ENCODE measurements at regions not wholly inside any gene's neighbourhood (a gene's known extent, or its start where the extent isn't known, plus 50 kb on each side); places are given as distances from the start of the nearest gene placed in this dataset.

DNA sequence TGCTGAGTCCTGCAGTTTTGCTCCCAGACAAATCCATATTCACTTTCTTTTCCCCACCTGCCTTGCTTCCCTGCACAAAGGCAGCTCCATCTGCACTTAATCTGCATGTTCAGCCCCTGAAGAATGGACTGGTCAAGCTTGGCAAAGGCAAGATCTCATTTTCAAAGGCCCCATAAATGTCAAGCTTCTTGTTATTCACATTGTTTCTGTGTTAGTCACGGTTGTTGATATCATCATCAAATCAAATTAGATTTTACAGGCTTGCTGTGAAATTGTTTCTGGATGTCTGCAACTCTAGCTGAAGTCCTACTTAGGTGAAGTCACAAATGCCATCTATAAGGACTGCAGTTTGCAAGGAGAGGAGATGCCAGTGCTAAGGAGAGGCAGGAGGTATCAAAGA lies 91.0 kb downstream of the GPAM start:
- Histone ChIP-seq H4K20me1 (ENCODE audit: insufficient read depth, low read depth, low read length) (no peaks in the 10 kb centered on the region), H3K4me3 (ENCODE audit: low read length) (no peak overlapping the region), H3K27me3 (ENCODE audit: low read length) (no peaks in the 10 kb centered on the region), H3K27ac (ENCODE audit: low read length) (no peak overlapping the region), H2AFZ (ENCODE audit: low read length) (no peak overlapping the region), H3K4me1 (ENCODE audit: low read length) (no peaks in the 10 kb centered on the region), H3K79me2 (ENCODE audit: low read length) (no peaks in the 10 kb centered on the region), H3K9ac (ENCODE audit: low read length) (no peak overlapping the region), H3K9me2 (replicated peaks; ENCODE audit: insufficient read depth, low read length) (0 out of 2 replicates have a peak, but pooled peaks cover 9% of the 10 kb centered on the region), H3K4me2 (ENCODE audit: low read depth, low read length, poor library complexity, severe bottlenecking) (no peak overlapping the region), H3K36me3 (ENCODE audit: insufficient read depth, low read length) (peaks cover 78% of the 10 kb centered on the region), H3K9me3 (ENCODE audit: low read length) (no peaks in the 10 kb centered on the region)
- DNase-seq = no peak

DNA sequence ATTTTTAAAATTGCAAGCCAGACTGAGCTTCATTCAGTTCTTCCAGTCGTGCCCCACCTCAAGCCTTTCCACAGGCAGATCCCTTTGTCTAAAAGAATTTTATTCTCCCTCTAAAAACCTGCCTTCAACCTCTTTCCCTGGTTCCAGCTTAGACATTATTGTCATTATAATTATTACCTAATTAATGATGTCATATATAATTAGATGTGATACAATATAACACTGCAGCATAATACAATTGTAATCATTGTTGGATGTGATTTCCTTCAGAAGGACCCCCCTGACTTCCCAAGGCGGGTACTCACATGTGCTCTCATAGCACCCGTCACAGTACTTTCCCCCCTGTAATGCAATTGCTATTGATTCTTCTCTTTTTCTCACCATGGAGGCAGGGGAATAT lies 88.6 kb downstream of the GPAM start:
- 0 out of 2 replicates have a peak, but pooled peaks cover 9% of the 10 kb centered on the region for H3K9me2 ChIP-seq (replicated peaks; ENCODE audit: insufficient read depth, low read length)
- no peak overlapping the region for H3K27ac ChIP-seq (ENCODE audit: low read length)
- no peak overlapping the region for H3K9ac ChIP-seq (ENCODE audit: low read length)
- H4K20me1 ChIP-seq (ENCODE audit: insufficient read depth, low read depth, low read length) = no peaks in the 10 kb centered on the region
- H3K4me3 ChIP-seq (ENCODE audit: low read length) = no peak overlapping the region
- no peaks in the 10 kb centered on the region for H3K79me2 ChIP-seq (ENCODE audit: low read length)
- no peak overlapping the region for H3K4me2 ChIP-seq (ENCODE audit: low read depth, low read length, poor library complexity, severe bottlenecking)
- no peak overlapping the region for H2AFZ ChIP-seq (ENCODE audit: low read length)
- DNase-seq = no peak
- H3K27me3 ChIP-seq (ENCODE audit: low read length) = no peaks in the 10 kb centered on the region
- H3K36me3 ChIP-seq (ENCODE audit: insufficient read depth, low read length) = peaks cover 85% of the 10 kb centered on the region
- H3K9me3 ChIP-seq (ENCODE audit: low read length) = no peaks in the 10 kb centered on the region
- no peaks in the 10 kb centered on the region for H3K4me1 ChIP-seq (ENCODE audit: low read length)

GRCh38 chr10:112095731-112096130 lies 87.8 kb downstream of the GPAM start:
- Histone ChIP-seq H3K27ac (ENCODE audit: low read length) (no peak overlapping the region), H3K4me3 (ENCODE audit: low read length) (no peak overlapping the region), H3K36me3 (ENCODE audit: insufficient read depth, low read length) (peaks cover 87% of the 10 kb centered on the region), H4K20me1 (ENCODE audit: insufficient read depth, low read depth, low read length) (no peaks in the 10 kb centered on the region), H3K9ac (ENCODE audit: low read length) (no peak overlapping the region), H3K27me3 (ENCODE audit: low read length) (no peaks in the 10 kb centered on the region), H3K9me2 (replicated peaks; ENCODE audit: insufficient read depth, low read length) (0 out of 2 replicates have a peak, but pooled peaks cover 9% of the 10 kb centered on the region), H3K4me1 (ENCODE audit: low read length) (no peaks in the 10 kb centered on the region), H3K79me2 (ENCODE audit: low read length) (no peaks in the 10 kb centered on the region), H3K9me3 (ENCODE audit: low read length) (no peaks in the 10 kb centered on the region), H2AFZ (ENCODE audit: low read length) (no peak overlapping the region), H3K4me2 (ENCODE audit: low read depth, low read length, poor library complexity, severe bottlenecking) (no peak overlapping the region)
- no peak for DNase-seq

- DNase-seq = no peak
- Histone ChIP-seq H3K4me1 (ENCODE audit: low read length) (no peaks in the 10 kb centered on the region), H3K4me2 (ENCODE audit: low read depth, low read length, poor library complexity, severe bottlenecking) (no peak overlapping the region), H2AFZ (ENCODE audit: low read length) (no peak overlapping the region), H3K4me3 (ENCODE audit: low read length) (no peak overlapping the region), H3K9ac (ENCODE audit: low read length) (no peak overlapping the region), H3K36me3 (ENCODE audit: insufficient read depth, low read length) (peaks cover 89% of the 10 kb centered on the region), H3K79me2 (ENCODE audit: low read length) (0 out of 2 replicates have a peak, but pooled peaks cover 4% of the 10 kb centered on the region), H3K27ac (ENCODE audit: low read length) (no peak overlapping the region), H3K27me3 (ENCODE audit: low read length) (no peaks in the 10 kb centered on the region), H3K9me3 (ENCODE audit: low read length) (no peaks in the 10 kb centered on the region), H4K20me1 (ENCODE audit: insufficient read depth, low read depth, low read length) (no peaks in the 10 kb centered on the region), H3K9me2 (replicated peaks; ENCODE audit: insufficient read depth, low read length) (0 out of 2 replicates have a peak, but pooled peaks cover 9% of the 10 kb centered on the region)
Measured at GRCh38 chr10:112098682-112099081, 84.9 kb downstream of the GPAM start.

All from Karpas-422 (cell line).